Ishikawa (cell line): ENCODE measurements at regions not wholly inside any gene's neighbourhood (a gene's known extent, or its start where the extent isn't known, plus 50 kb on each side); places are given as distances from the start of the nearest gene placed in this dataset.

Experiments used
- EP300 ChIP-seq: IDR thresholded peaks from 2 replicates; pipeline ENCODE4 v1.6.1; 2012; ENCODE audit warnings: borderline replicate concordance
- NFIC ChIP-seq: IDR thresholded peaks from 2 replicates; pipeline ENCODE4 v1.6.1; 2012
- TCF12 ChIP-seq: IDR thresholded peaks from 2 replicates; pipeline ENCODE4 v1.6.1; 2012; ENCODE audit warnings: low read depth
- TF ChIP-seq, protein P1 (sequence below): IDR thresholded peaks from 2 replicates; pipeline ENCODE4 v1.6.1; 2012; ENCODE audit warnings: low read depth, mild to moderate bottlenecking

- TF ChIP-seq NFIC: no peak
- TF ChIP-seq EP300: no peak
- TF ChIP-seq TCF12: no peak
- TF ChIP-seq, protein P1, sequence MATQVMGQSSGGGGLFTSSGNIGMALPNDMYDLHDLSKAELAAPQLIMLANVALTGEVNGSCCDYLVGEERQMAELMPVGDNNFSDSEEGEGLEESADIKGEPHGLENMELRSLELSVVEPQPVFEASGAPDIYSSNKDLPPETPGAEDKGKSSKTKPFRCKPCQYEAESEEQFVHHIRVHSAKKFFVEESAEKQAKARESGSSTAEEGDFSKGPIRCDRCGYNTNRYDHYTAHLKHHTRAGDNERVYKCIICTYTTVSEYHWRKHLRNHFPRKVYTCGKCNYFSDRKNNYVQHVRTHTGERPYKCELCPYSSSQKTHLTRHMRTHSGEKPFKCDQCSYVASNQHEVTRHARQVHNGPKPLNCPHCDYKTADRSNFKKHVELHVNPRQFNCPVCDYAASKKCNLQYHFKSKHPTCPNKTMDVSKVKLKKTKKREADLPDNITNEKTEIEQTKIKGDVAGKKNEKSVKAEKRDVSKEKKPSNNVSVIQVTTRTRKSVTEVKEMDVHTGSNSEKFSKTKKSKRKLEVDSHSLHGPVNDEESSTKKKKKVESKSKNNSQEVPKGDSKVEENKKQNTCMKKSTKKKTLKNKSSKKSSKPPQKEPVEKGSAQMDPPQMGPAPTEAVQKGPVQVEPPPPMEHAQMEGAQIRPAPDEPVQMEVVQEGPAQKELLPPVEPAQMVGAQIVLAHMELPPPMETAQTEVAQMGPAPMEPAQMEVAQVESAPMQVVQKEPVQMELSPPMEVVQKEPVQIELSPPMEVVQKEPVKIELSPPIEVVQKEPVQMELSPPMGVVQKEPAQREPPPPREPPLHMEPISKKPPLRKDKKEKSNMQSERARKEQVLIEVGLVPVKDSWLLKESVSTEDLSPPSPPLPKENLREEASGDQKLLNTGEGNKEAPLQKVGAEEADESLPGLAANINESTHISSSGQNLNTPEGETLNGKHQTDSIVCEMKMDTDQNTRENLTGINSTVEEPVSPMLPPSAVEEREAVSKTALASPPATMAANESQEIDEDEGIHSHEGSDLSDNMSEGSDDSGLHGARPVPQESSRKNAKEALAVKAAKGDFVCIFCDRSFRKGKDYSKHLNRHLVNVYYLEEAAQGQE: no peak
Observed at GRCh38 chr11:33538726-33539125, 161.9 kb downstream of the C11orf91 start.
